Stimulated activated naive CD8-positive, alpha-beta T cell treated with anti-CD3 and anti-CD28 coated beads, Interleukin-15, Interleukin-2, amounts not matched to agents 100 U/mL and 50 U/mL, for 24 hours (primary cell): ENCODE measurements at regions not wholly inside any gene's neighbourhood (a gene's known extent, or its start where the extent isn't known, plus 50 kb on each side); places are given as distances from the start of the nearest gene placed in this dataset.

Experiments used
- ATAC-seq: fragments of 150-1000 bp; cut with Tn5 transposase; one replicate; pipeline ENCODE4 v1.10.0; 2021
- DNase-seq: peaks from one replicate; pipeline ENCODE4 v3.0.0; 2021

DNA sequence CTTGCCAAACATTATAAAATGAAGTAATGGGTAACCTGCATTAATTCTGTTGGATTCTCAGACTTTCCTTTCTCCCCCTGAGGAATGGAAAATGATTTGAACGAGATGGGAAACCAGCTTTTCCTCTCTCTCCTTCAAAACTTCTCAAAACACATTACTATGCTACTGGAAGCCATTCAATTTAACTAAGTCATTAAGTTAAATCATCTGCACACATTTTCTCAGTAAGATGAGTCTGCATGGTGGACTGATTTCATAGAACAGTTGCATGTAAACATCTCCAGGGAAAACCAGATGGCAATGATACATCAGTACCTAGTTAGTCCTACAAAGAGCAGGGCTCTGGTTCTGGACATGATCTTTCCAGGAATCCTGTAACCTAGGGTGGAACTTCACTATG is 59.9 kb downstream of the BMP4 start:
- ATAC-seq: no peak
- no peak for DNase-seq

GRCh38 chr14:53894456-53894855 is 62.2 kb downstream of the BMP4 start:
- DNase-seq (no peak), ATAC-seq (no peak)

- no peak for ATAC-seq
- DNase-seq: no peak
Measured at GRCh38 chr14:53893374-53893773, 63.3 kb downstream of the BMP4 start.

- ATAC-seq: no peak
Measured at GRCh38 chr14:53890611-53891101, 66.0 kb downstream of the BMP4 start.

DNA sequence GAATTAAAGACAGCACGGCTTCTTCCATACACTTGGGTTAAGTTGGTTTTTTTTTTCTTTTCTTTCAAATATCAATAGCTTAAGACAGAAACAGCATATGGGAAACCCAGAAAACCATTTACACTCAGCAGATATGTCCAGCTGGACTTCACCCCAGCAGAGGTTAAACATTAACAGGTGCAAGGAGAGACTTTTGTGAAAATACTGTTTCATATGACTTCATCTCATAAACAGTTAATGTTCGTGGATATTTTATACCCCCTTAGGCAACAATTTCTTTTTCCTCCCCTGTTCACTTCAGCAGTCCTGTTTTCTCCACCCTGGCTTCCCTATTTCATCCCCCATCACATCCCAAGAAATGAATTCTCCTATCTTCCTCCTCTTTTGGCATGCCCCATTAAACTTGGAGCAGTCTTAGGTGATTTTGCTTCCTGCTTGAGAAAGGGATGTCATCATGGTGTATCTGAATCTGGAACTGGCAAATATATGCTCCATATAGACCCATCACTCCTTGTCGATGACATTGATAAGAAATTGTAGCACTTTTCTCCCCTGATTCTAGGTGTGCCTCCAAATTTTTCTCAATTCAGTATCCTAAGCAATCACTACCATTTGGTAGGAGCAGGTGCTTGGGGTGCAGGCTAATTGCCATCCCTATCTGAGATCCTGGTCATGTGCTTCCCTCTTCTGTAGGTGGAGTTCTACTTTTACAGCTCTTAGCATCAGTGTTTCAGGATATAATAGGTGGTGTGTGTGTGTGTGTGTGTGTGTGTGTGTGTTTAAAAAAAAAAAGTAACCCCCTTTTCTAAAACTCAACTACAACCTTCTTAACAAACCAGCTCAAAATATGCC is 67.9 kb downstream of the BMP4 start:
- DNase-seq (no peak), ATAC-seq (no peak)

More at GRCh38 chr14:53890611-53891101, 66.0 kb downstream of the BMP4 start:
- DNase-seq: no peak

GRCh38 chr14:53885136-53885640 is 71.4 kb downstream of the BMP4 start:
- ATAC-seq (no peak), DNase-seq (no peak)

DNA sequence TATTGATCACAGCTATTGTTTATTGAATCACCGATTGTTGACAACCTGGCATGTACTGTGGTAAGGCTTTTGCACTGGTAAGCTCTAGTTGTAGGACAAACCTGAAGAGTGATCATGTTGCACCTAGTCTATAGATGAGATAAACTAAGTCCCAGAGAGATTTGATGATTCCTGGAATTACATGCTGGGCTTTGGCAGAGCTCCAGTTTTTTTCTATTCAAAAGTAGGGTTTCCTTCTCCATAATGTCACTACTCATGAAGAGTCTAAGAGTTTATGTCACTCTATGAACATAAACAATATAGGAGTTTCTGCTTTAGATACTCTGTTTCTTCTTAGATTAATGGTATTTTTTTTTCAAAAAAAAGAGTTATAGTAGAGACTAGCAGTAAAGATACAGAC is 72.0 kb downstream of the BMP4 start:
- ATAC-seq (no peak), DNase-seq (no peak)

DNA sequence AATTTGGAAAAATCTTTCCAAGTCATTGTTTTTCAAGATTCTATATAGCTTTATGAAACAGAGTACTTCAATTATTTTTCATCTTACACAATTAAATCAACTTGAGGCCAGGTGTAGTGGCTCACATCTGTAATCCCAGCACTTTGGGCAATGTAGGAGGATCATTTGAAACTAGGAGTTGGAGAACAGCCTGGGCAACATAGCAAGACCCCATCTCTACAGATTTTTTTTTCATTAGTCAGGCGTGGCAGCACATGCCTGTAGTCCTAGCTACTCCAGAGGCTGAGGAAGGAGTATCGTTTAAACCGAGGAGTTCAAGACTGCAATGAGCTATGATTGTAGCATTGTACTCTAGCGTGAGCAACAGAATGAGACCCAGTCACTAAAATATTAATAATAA is 72.9 kb downstream of the BMP4 start:
- DNase-seq (no peak), ATAC-seq (no peak)

GRCh38 chr14:53882684-53883083 is 73.9 kb downstream of the BMP4 start:
- ATAC-seq (no peak), DNase-seq (no peak)

GRCh38 chr14:53881921-53882320 is 74.7 kb downstream of the BMP4 start:
- DNase-seq: no peak
- ATAC-seq: no peak

DNA sequence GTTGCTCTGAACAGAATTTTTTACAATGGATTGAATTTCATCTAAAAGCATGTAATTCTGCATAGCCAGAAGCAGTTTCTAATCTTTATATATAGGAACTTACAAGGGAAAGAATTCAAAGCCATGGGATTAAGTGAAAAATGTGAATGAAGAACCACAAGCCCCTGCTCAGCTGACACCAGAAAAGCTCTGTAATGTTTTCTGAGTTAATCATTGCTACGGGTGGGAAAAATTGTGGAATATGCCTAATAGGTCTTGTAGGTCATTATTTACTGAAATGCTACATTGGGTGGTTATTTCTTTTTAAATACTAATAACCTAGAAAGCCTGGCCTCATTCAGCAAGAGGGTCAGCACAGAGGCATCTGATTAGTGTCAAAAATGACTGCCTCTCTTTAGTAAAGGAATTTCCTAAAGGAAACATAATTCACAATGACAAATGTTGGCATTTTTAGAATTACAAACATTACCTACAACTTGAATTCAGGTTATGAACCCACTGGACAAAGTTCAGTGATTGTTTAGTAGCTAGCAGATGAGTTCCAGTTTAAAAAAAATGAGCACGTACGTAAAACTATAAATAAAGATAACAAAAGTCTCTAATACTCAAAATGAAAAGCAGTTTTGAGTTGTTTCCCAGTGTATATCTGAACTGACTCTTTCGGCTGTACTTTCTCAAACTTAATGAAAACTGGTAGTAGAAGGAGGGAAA is 75.3 kb downstream of the BMP4 start:
- ATAC-seq (no peak), DNase-seq (no peak)

GRCh38 chr14:53880761-53881160 is 75.9 kb downstream of the BMP4 start:
- no peak for ATAC-seq
- DNase-seq: no peak

GRCh38 chr14:53879747-53880146 is 76.9 kb downstream of the BMP4 start:
- DNase-seq (no peak), ATAC-seq (no peak)

GRCh38 chr14:53879022-53879686 is 77.5 kb downstream of the BMP4 start:
- no peak for DNase-seq
- ATAC-seq: no peak

DNA sequence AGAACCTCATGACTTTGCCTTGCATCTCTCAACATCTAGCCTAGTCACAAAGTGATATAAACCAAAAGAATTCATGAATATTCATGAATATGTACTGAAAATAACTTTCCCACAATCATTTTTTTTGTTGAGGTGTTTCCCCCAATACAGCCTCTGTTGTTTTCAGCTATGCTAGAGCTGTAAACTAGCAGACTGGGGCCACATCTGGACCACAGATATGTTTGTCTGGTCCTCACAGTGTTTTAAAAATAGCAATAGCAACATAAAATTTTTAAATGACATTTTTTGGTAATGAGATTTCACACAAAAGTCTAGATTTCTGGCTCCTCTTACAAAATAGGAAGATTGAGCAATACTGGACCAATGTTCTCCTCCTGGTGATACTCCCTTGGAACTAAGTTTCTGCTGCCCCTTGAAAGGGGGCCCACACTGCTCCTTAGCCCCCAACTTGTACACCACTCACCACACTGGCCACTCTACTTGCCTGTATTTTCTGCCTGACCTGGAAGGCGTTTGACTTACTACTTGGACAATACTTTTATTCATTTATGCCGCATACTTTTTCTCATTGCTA is 81.2 kb downstream of the BMP4 start:
- DNase-seq (no peak), ATAC-seq (no peak)

DNA sequence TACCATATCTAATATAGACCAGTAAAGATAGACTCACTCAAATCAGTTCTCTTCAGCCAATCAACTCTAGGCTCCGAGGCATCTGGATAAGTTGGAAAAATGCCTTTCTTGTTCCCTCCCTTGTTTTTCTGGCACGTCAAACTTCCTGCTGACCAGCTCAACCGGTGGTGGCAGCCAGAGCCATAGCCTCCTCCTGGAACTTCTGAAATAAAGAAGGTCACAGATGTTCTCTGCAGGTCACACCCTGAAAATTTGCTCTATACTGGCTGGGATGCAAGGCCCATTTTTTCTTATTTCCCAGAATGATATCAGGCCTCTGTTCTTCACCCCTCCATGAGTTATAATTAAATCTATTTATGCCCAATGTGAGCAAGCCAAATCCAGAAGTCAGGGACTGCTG is 81.9 kb downstream of the BMP4 start:
- ATAC-seq (no peak), DNase-seq (no peak)

- no peak for DNase-seq
- ATAC-seq: no peak
Measured at GRCh38 chr14:53872681-53873089, 83.9 kb downstream of the BMP4 start.

DNA sequence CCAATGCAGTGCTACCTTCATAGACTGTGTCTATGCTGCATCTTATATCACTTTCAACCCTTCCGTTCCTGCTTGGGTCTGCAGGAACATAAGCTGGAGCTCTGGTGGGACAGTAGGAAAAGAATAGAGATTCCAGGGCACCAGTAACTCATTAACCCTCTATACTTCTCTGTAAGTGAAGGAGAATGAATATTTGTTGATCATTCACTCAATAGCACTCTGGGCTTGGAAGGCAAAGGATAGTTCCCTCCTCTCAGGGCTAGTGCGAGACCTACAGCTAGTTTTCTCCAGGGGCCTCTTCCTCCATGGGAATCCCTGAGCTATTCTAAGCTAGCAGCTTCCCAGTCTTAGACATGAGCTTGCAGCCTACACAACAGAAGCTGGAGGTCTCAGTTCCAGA is 84.7 kb downstream of the BMP4 start:
- ATAC-seq (no peak), DNase-seq (no peak)

DNA sequence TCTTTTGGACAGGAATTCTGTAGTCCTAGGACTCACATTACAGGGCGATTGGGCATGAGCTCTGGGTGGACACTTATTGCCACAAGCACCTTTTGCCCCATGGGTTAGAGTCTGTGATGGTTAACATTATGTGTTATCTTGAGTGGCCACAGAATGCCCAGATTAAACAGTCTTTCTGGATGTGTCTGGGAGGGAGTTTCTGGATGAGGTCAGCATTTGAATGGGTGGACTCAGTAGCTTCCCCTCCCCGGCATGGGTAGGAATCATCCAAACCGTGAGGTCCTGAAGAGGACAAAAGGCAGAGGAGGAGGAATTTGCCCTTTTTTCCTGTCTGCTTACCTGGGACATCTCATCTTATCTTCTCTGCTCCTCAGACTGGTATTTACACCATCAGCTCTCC is 85.6 kb downstream of the BMP4 start:
- no peak for DNase-seq
- no peak for ATAC-seq

- DNase-seq (no peak), ATAC-seq (no peak)
Measured at GRCh38 chr14:53865711-53866110, 90.9 kb downstream of the BMP4 start.

GRCh38 chr14:53861781-53862180 is 94.8 kb downstream of the BMP4 start:
- ATAC-seq: no peak

DNA sequence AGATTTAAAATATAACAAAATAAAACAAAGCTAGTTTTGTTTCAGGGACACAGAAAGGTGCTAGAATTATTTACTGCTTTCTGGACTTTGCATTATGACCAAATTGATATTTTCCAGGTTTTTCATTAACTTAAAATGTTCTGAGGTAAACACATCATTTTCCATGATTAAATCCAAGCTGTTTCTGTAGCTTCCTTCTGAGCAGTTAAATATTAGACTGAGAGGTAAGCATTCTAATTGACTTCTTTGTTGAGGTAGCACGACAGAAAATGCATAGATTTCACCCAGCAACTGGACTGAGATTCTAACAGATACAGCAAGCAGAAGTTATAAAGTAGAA is 98.3 kb downstream of the BMP4 start:
- ATAC-seq: no peak

More at GRCh38 chr14:53861781-53862180, 94.8 kb downstream of the BMP4 start:
- no peak for DNase-seq

More for the DNA sequence above, 98.3 kb downstream of the BMP4 start:
- no peak for DNase-seq
